ENCODE measurements at regions not wholly inside any gene's neighbourhood (a gene's known extent, or its start where the extent isn't known, plus 50 kb on each side); places are given as distances from the start of the nearest gene placed in this dataset.

DNA sequence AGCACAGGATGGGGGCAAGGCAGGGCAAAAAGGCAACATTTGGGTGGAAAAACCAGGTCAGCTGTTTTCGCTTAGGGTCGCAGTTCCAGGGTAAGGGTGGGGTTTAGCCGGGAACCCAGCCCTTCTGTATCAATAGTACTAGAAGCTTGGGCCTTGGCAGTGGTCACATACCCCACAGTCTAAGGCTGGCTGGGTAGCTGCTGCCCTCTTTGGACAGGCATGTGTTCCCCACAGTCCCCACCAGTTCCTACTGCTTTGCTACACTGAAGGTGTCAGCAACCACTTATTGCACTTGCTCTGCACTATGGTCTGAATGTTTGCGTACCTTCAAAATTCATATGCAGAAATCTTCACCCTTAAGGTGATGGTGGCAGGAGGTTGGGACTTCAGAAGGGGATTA is 349.8 kb downstream of the LTN1 start:
- TF ChIP-seq, protein P1, sequence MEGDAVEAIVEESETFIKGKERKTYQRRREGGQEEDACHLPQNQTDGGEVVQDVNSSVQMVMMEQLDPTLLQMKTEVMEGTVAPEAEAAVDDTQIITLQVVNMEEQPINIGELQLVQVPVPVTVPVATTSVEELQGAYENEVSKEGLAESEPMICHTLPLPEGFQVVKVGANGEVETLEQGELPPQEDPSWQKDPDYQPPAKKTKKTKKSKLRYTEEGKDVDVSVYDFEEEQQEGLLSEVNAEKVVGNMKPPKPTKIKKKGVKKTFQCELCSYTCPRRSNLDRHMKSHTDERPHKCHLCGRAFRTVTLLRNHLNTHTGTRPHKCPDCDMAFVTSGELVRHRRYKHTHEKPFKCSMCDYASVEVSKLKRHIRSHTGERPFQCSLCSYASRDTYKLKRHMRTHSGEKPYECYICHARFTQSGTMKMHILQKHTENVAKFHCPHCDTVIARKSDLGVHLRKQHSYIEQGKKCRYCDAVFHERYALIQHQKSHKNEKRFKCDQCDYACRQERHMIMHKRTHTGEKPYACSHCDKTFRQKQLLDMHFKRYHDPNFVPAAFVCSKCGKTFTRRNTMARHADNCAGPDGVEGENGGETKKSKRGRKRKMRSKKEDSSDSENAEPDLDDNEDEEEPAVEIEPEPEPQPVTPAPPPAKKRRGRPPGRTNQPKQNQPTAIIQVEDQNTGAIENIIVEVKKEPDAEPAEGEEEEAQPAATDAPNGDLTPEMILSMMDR (IDR thresholded peaks at IDR 0.05; ENCODE audit: insufficient read depth, low read length), result no peak
- no peak for DNase-seq (ENCODE audit: low read depth)

DNA sequence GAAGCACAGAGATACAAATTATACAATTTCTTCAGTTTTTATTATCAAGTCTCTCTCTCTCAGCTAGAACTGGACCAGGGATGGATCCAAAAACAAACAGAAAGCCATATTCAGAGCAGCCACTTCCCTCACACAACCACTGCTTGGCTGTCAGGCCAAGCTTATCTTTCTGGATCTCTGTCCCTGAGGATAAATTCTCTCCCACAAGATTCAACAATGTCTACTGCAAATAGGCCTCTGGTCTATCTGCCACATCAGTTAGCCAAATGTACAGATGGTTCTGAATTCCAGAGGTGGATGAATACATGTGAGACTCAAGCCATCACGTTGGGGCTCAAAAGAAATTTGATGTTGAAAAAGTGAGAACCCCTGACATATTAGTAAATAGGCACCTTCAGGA is 350.9 kb downstream of the LTN1 start:
- DNase-seq (ENCODE audit: low read depth), result no peak
- TF ChIP-seq, protein P1 (IDR thresholded peaks at IDR 0.05; ENCODE audit: insufficient read depth, low read length), result no peak
- no peak overlapping the region for H3K4me3 ChIP-seq (ENCODE audit: low read depth, low read length)

More for the DNA sequence above, 349.8 kb downstream of the LTN1 start:
- no peak overlapping the region for H3K4me3 ChIP-seq (ENCODE audit: low read depth, low read length)

DNA sequence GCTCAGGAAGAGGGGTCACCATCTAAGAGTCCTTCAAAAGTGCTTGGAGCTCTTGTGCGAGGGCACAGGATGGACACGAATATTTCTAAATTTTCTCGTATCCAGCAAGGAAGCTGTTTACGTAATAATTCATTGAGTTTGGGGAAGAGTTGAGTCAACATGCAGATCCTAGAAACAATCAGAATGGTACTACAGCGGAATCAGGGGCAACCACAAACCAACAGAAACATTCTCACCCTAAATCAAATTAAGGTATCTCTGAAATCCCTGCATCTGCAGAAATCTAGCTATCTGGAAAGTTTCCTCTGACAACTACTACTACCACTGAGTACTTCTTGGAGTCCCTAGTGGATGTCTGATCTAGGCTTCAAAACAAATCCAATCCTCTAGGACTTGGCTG is 352.4 kb downstream of the LTN1 start:
- DNase-seq (ENCODE audit: low read depth), result no peak
- no peak overlapping the region for H3K4me3 ChIP-seq (ENCODE audit: low read depth, low read length)
- TF ChIP-seq, protein P1 (IDR thresholded peaks at IDR 0.05; ENCODE audit: insufficient read depth, low read length), result no peak

DNA sequence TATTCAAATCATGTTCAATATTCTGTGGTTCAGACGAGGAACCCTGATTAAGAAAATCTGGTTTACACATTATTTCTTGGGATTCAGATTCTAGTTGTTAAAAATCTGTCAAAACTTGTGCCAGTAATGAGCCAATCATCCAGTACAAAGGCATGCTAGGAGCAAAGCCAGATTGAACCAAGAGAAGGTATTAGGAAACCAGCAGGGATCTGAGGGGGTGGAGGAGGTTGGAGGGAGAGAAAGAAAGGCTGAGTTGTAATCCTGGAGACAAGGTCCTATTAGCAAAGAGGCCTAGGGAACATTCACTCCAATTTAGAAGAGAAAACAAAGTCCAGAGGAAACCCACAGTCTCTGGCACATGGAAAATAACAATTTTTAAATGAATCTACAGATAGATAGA is 352.9 kb downstream of the LTN1 start:
- DNase-seq (ENCODE audit: low read depth), result peak; percentile 83
- no peak overlapping the region for H3K4me3 ChIP-seq (ENCODE audit: low read depth, low read length)
- TF ChIP-seq, protein P1 (IDR thresholded peaks at IDR 0.05; ENCODE audit: insufficient read depth, low read length), result no peak

DNA sequence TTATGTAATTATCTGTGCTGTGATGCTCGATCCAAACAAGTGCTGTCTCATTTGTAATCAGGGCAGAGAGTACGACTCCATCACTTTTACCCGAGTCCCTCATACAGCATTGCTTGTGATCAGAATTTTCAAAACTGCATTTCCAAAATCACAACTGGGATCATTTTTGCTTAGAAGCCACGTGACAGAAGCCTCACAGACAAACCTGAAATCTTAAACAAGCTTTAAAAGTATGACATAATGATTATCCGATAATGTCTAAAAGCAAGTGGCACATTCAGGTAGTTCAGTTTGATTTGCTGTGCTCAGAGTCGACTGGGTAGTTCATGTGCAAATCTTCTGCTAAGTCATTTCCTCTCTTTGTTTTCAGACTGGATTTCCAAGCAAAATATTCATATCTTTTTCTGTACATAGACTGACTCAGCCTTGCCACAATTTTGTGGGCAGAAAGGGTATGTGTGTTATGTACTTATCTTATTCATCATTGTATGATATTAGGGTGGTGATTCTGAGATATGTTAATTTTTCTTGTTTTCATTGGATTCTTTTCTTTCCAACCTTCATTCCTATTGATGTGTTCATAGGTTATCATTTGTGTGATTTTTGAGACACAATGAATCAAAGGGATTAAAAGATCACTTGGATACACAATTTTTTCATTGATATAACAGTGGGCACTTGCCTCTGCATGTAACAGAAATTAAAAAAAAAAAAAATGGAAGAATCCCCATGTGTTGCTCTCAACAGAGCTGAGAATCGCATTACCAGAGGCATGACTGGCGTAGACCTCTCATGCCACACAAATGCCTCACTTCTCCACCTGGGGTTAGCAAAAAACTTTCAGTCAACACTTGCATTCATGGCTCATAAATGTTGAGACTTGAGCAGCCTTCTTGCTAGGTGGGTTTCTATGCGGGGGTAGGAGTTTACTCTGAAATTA is 355.7 kb downstream of the LTN1 start:
- DNase-seq (ENCODE audit: low read depth), result peak; percentile 98
- TF ChIP-seq, protein P1 (IDR thresholded peaks at IDR 0.05; ENCODE audit: insufficient read depth, low read length), result peak; percentile 4
- no peak overlapping the region for H3K4me3 ChIP-seq (ENCODE audit: low read depth, low read length)

DNA sequence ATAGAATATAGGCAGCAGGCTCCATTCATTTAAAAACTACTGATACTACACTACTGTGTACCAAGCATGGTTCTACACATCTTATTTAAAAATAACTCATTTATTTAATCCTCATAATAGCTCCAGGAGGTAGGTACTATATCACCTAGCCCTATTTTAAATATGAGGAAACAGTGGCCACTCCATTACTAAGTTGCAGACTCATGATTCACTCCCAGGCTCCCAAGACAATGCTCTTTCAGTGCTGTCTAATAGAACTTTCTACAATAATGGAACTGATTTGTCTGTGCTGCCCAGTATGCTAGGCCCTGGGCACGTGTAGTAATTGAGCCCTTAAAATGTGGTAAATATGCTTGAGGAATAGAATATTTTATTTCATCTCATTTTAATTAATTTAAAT is 357.1 kb downstream of the LTN1 start:
- H3K4me3 ChIP-seq (ENCODE audit: low read depth, low read length), result no peak overlapping the region
- no peak for DNase-seq (ENCODE audit: low read depth)
- TF ChIP-seq, protein P1 (IDR thresholded peaks at IDR 0.05; ENCODE audit: insufficient read depth, low read length), result no peak
